Heart left ventricle (tissue), 13 donors: ENCODE measurements at regions not wholly inside any gene's neighbourhood (a gene's known extent, or its start where the extent isn't known, plus 50 kb on each side); places are given as distances from the start of the nearest gene placed in this dataset.

ENCODE experiments used
- CTCF ChIP-seq, 12 donors: fragments of 200-600 bp; sonication (generic) in 4 of 12; IDR thresholded peaks; one replicate each; pipeline versions ENCODE4 v1.5.0 to v1.8.0; 2018 to 2022; ENCODE audit warnings: antibody characterized with exemption in 12 of 12, mild to moderate bottlenecking in 5 of 12
- POLR2A ChIP-seq, 2 donors: fragments of 450-650 bp; IDR thresholded peaks; one replicate each; pipeline ENCODE4 v1.6.1; 2017; ENCODE audit warnings: antibody characterized with exemption in 2 of 2, mild to moderate bottlenecking in 2 of 2, moderate library complexity in 2 of 2
- donor health status: ischemic (EF 13 %, LVEDD 7.1; RV severe dilation, severe dysfunction).
- donor health status: DM: no; HTN: yes; CAD: no.
- donor health status: DM: no; HTN: no; CAD: no.
- donor health status: ischemic (EF 25% LVEDD 6.9; RV normal size, moderate dysfunction).
- donor health status: ischemic (EF 25% LVEDD 5.7; RV mildly dilated, moderate dysfunction).
- donor health status: ischemic (EF 35%, LVEDD 5.7; RV mildly dilated, moderate dysfunction).
- donor health status: nonischemic (EF 11% LVEDD 7.7; RV severe dilation, severe dysfunction).
- donor health status: DM: yes; HTN: yes; CAD: no.
- donor health status: PGD.
- donor health status: ischemic (EF 29% LVEDD 5.4; RV normal size, mild dysfunction).
- donor health status: nonischemic (EF 23%, LVEDD 6.1; RV moderate dilation, normal function).

GRCh38 chr5:3417376-3417943 lies 178.2 kb upstream of the IRX1 start:
- TF ChIP-seq CTCF (IDR thresholded peaks at IDR 0.05) (no peak), POLR2A (IDR thresholded peaks at IDR 0.05) (no peak)
